ENCODE measurements at regions not wholly inside any gene's neighbourhood (a gene's known extent, or its start where the extent isn't known, plus 50 kb on each side); places are given as distances from the start of the nearest gene placed in this dataset.
"Not testable (repeated sequence)": the region's sequence is repeated elsewhere in the genome, so short reads cannot be mapped to it uniquely, and the experiment has no call there.

- H3K4me3 ChIP-seq (ENCODE audit: low read depth, low read length), result no peak overlapping the region
- no peak for TF ChIP-seq CTCF (IDR thresholded peaks at IDR 0.05; ENCODE audit: low read depth, low read length)
Observed at GRCh38 chr22:40094485-40094884, 83.2 kb upstream of the TNRC6B start.

DNA sequence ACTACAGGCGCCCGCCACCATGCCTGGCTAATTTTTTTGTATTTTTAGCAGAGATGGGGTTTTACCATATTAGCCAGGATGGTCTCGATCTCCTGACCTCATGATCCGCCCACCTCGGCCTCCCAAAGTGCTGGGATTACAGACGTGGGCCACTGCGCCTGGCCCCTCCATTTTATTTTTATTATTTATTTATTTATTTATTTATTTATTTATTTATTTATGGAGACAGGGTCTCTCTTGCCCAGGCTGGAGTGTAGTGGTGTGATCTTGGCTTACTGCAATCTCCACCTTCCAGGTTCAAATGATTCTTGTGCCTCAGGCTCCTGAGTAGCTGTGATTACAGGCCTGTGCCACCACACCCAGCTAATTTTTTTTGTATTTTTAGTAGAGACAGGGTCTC lies 77.8 kb upstream of the TNRC6B start:
- not testable (repeated sequence) for H3K4me3 ChIP-seq (ENCODE audit: low read depth, low read length)

DNA sequence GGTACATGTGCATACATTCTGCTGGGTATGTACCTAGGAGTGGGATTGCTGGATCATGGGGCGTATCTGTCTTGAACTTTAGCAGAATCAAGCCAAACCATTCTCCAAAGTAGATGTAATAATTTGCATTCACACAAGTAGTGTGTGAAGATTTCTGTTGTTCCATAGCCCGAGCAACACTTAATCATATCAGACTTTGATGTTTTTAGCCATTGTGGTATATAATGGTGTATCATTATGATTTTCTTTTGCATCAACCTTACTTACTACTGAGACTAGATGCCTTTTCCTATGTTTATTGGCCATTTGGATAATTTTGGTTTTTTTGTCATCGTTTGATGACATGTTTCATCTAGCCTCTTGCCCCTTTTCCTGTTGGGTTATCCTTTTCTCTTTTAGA lies 72.0 kb upstream of the TNRC6B start:
- no peak overlapping the region for H3K4me3 ChIP-seq (ENCODE audit: low read depth, low read length)
- TF ChIP-seq CTCF (IDR thresholded peaks at IDR 0.05; ENCODE audit: low read depth, low read length), result no peak

- TF ChIP-seq CTCF (IDR thresholded peaks at IDR 0.05; ENCODE audit: low read depth, low read length), result no peak
- H3K4me3 ChIP-seq (ENCODE audit: low read depth, low read length), result peak overlapping the region; percentile 14
Observed at GRCh38 chr22:40107244-40107643, 70.5 kb upstream of the TNRC6B start.

DNA sequence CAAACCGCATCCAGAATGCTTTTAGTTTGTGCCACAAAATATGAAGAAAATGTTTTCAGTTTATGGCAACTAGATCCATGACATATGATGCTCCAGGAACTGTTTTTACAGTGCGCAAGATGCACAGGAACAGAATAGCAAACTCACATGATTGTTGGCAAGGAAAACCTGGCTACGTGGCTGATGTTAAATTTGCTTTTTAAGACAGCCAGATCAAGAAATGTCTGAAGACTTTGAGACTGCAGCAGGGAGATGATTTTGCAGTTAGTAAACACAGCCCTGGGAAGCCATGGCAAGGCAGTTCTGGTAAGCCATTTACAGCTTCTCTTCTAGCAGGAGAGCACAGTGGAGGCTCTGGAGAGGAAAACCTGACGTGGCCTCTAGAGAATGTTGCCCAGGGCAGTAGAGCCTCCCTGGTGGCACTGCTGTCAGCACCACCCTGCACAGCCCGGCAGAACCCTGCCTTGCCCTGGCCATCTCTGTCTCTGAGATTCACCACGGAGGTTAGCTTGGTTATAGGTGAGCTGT lies 69.8 kb upstream of the TNRC6B start:
- peak overlapping the region; percentile 14 for H3K4me3 ChIP-seq (ENCODE audit: low read depth, low read length)
- no peak for TF ChIP-seq CTCF (IDR thresholded peaks at IDR 0.05; ENCODE audit: low read depth, low read length)

DNA sequence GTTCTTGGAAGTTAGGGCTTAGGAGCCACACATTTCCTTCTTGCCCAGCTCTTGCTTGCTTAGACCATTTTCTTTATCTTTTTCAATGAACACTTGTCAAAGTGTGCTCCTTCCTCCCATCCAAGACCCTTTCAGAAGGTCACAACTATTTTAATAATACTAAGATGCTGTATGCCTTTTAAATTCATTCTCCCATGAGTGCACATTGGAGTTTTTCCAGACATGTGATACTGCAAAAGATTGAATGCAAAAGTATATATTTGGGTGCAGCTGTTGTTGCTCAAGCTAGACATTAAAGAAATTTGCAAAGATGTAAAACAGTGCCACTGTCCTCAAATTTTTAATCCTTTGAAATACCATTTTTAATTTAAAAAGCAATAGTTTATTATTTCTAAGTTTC lies 69.3 kb upstream of the TNRC6B start:
- H3K4me3 ChIP-seq (ENCODE audit: low read depth, low read length), result no peak overlapping the region
- TF ChIP-seq CTCF (IDR thresholded peaks at IDR 0.05; ENCODE audit: low read depth, low read length), result no peak

- H3K4me3 ChIP-seq (ENCODE audit: low read depth, low read length), result not testable (repeated sequence)
Observed at GRCh38 chr22:40108926-40109325, 68.8 kb upstream of the TNRC6B start.

- no peak overlapping the region for H3K4me3 ChIP-seq (ENCODE audit: low read depth, low read length)
- TF ChIP-seq CTCF (IDR thresholded peaks at IDR 0.05; ENCODE audit: low read depth, low read length), result no peak
Observed at GRCh38 chr22:40111451-40111850, 66.3 kb upstream of the TNRC6B start.

All from WI38 (cell line).